Testis (tissue), 2 donors: ENCODE measurements at regions not wholly inside any gene's neighbourhood (a gene's known extent, or its start where the extent isn't known, plus 50 kb on each side); places are given as distances from the start of the nearest gene placed in this dataset.

Experiments
- DNase-seq: peaks from one replicate; pipeline ENCODE4 v3.0.0-alpha.2; 2019
- H3K27ac ChIP-seq, 2 donors: fragments of 200-600 bp; sonication (generic); one replicate each; pipeline ENCODE4 v1.5.1; 2019
- H3K27me3 ChIP-seq: fragments of 200-600 bp; sonication (generic); one replicate; pipeline ENCODE4 v1.5.1; 2019
- H3K36me3 ChIP-seq: fragments of 200-600 bp; sonication (generic); one replicate; pipeline ENCODE4 v1.5.1; 2017; ENCODE audit warnings: low read depth; ENCODE audit errors: missing control alignments
- H3K4me1 ChIP-seq: fragments of 200-600 bp; sonication (generic); one replicate; pipeline ENCODE4 v1.5.1; 2019
- H3K4me3 ChIP-seq, 2 donors: fragments of 200-600 bp; sonication (generic); one replicate each; pipeline ENCODE4 v1.5.1; 2017 to 2019
- H3K9me3 ChIP-seq: fragments of 200-600 bp; sonication (generic); one replicate; pipeline ENCODE4 v1.5.1; 2017
- CTCF ChIP-seq, 3 experiments: fragments of 450-650 bp in 2 of 3; fragments of 200-600 bp in 1 of 3; sonication (generic) in 1 of 3; IDR thresholded peaks; one replicate each; pipeline ENCODE4 v1.5.1; 2016 to 2019; ENCODE audit warnings: antibody characterized with exemption in 3 of 3, mild to moderate bottlenecking in 2 of 3, moderate library complexity in 1 of 3
- POLR2A ChIP-seq: fragments of 450-650 bp; IDR thresholded peaks from one replicate; pipeline ENCODE4 v1.6.1; 2017; ENCODE audit warnings: antibody characterized with exemption, mild to moderate bottlenecking, moderate library complexity
- WGBS, 2 donors: methylation state at CpG; one replicate each; pipeline ENCODE4 v1.1.5; 2018; 5-methylcytosine and 5-hydroxymethylcytosine counted together
- intact Hi-C: fragments of 100-400 bp; cut with DNase I; formaldehyde crosslinking; loops from one replicate; pipeline ENCODE4 v1.15.1; 2023; ENCODE audit warnings: low total_unique reads

- Histone ChIP-seq H3K4me3 (no peak overlapping the region), H3K27ac (no peak overlapping the region), H3K9me3 (no peaks in the 10 kb centered on the region), H3K27me3 (no peaks in the 10 kb centered on the region), H3K4me1 (no peaks in the 10 kb centered on the region), H3K36me3 (no peaks in the 10 kb centered on the region)
- TF ChIP-seq POLR2A (no peak), CTCF (IDR thresholded peaks at IDR 0.05) (no peak)
- intact Hi-C loops, result no loop called here
- 94 to 100% methylated on average over 1 of the region's 1 CpG for WGBS, 2 donors
- no peak for DNase-seq
Measured at GRCh38 chr4:134787315-134787714, 585.7 kb upstream of the PABPC4L start.

- H3K4me1 ChIP-seq, result no peaks in the 10 kb centered on the region
- H3K36me3 ChIP-seq, result no peaks in the 10 kb centered on the region
- no peaks in the 10 kb centered on the region for H3K9me3 ChIP-seq
- intact Hi-C loops, result no loop called here
- TF ChIP-seq POLR2A, result no peak
- WGBS, 2 donors, result 30 to 46% methylated on average over 2 of the region's 2 CpGs
- no peak overlapping the region for H3K27ac ChIP-seq
- no peaks in the 10 kb centered on the region for H3K27me3 ChIP-seq
- peak; percentile 24 for DNase-seq
- no peak overlapping the region for H3K4me3 ChIP-seq
Measured at GRCh38 chr4:134780244-134780643, 578.7 kb upstream of the PABPC4L start.

GRCh38 chr4:134777606-134778005 is 576.0 kb upstream of the PABPC4L start:
- no peaks in the 10 kb centered on the region for H3K4me1 ChIP-seq
- intact Hi-C loops, result no loop called here
- no peak overlapping the region for H3K27ac ChIP-seq
- H3K9me3 ChIP-seq, result no peaks in the 10 kb centered on the region
- no peaks in the 10 kb centered on the region for H3K36me3 ChIP-seq
- no peak for DNase-seq
- no peaks in the 10 kb centered on the region for H3K27me3 ChIP-seq
- 27 to 54% methylated on average over 2 of the region's 2 CpGs for WGBS, 2 donors
- TF ChIP-seq CTCF (IDR thresholded peaks at IDR 0.05), result no peak
- TF ChIP-seq POLR2A, result no peak
- no peak overlapping the region for H3K4me3 ChIP-seq

- H3K4me3 ChIP-seq, result no peak overlapping the region
- no peaks in the 10 kb centered on the region for H3K4me1 ChIP-seq
- no peaks in the 10 kb centered on the region for H3K36me3 ChIP-seq
- intact Hi-C loops, result no loop called here
- no peaks in the 10 kb centered on the region for H3K9me3 ChIP-seq
- H3K27ac ChIP-seq, result no peak overlapping the region
- no peaks in the 10 kb centered on the region for H3K27me3 ChIP-seq
- TF ChIP-seq POLR2A (no peak), CTCF (IDR thresholded peaks at IDR 0.05) (no peak)
- 82 to 100% methylated on average over 1 to 4 of the region's 4 CpGs for WGBS, 2 donors
- no peak for DNase-seq
Measured at GRCh38 chr4:134773497-134774000, 572.0 kb upstream of the PABPC4L start.

GRCh38 chr4:134762053-134762452 is 560.5 kb upstream of the PABPC4L start:
- no peaks in the 10 kb centered on the region for H3K36me3 ChIP-seq
- H3K4me1 ChIP-seq, result no peaks in the 10 kb centered on the region
- WGBS, 2 donors, result 65 to 71% methylated on average over 4 of the region's 4 CpGs
- intact Hi-C loops, result no loop called here
- no peak overlapping the region for H3K27ac ChIP-seq
- no peaks in the 10 kb centered on the region for H3K9me3 ChIP-seq
- DNase-seq, result no peak
- no peak overlapping the region for H3K4me3 ChIP-seq
- H3K27me3 ChIP-seq, result no peaks in the 10 kb centered on the region
- TF ChIP-seq POLR2A (no peak), CTCF (IDR thresholded peaks at IDR 0.05) (no peak)
